Astrocyte (in vitro differentiated cells and primary cell): ENCODE measurements at regions not wholly inside any gene's neighbourhood (a gene's known extent, or its start where the extent isn't known, plus 50 kb on each side); places are given as distances from the start of the nearest gene placed in this dataset.

Experiments
- DNase-seq: peaks from one replicate; pipeline ENCODE4 v3.0.0-alpha.2; 2010; ENCODE audit warnings: low read depth
- FAIRE-seq: peaks from 2 replicates; lab custom pipeline; 2011; peaks lifted over from hg19 to GRCh38; lab: Jason Lieb, UNC
- H2AFZ ChIP-seq: 2 replicates; pipeline ENCODE4 v1.6.0; 2012; ENCODE audit warnings: low read depth, low read length, inconsistent platforms
- H3K27ac ChIP-seq: 2 replicates; pipeline ENCODE4 v1.5.1; 2011; ENCODE audit warnings: low read depth, low read length, inconsistent platforms
- H3K27me3 ChIP-seq: 2 replicates; pipeline ENCODE4 v1.6.0; 2011; ENCODE audit warnings: low read length, inconsistent platforms; ENCODE audit not compliant: insufficient read depth
- H3K36me3 ChIP-seq: 2 replicates; pipeline ENCODE4 v1.5.1; 2011; ENCODE audit warnings: low read length, inconsistent platforms; ENCODE audit not compliant: insufficient read depth
- H3K4me1 ChIP-seq: 2 replicates; pipeline ENCODE4 v1.5.1; 2011; ENCODE audit warnings: low read length, inconsistent platforms; ENCODE audit not compliant: insufficient read depth
- H3K4me2 ChIP-seq: 2 replicates; pipeline ENCODE4 v1.6.0; 2012; ENCODE audit warnings: low read length, inconsistent platforms
- H3K4me3 ChIP-seq: 2 replicates; pipeline ENCODE4 v1.5.1; 2011; ENCODE audit warnings: low read depth, mild to moderate bottlenecking, low read length, inconsistent platforms; ENCODE audit not compliant: insufficient read depth
- H3K79me2 ChIP-seq: 2 replicates; pipeline ENCODE4 v1.6.0; 2012; ENCODE audit warnings: mild to moderate bottlenecking, low read length, inconsistent platforms; ENCODE audit not compliant: insufficient read depth
- H3K9ac ChIP-seq: 2 replicates; pipeline ENCODE4 v1.6.0; 2012; ENCODE audit warnings: mild to moderate bottlenecking, low read length, inconsistent platforms
- H3K9me3 ChIP-seq: 2 replicates; pipeline ENCODE4 v1.5.1; 2012; ENCODE audit warnings: low read depth, mild to moderate bottlenecking, low read length, inconsistent platforms; ENCODE audit not compliant: insufficient read depth
- H4K20me1 ChIP-seq: 2 replicates; pipeline ENCODE4 v1.6.0; 2012; ENCODE audit warnings: low read length, inconsistent platforms; ENCODE audit not compliant: insufficient read depth
- H3K27ac Mint-ChIP-seq: one replicate; pipeline ENCODE4 v1.8.0; 2021; ENCODE audit warnings: mild to moderate bottlenecking, mixed read lengths; ENCODE audit not compliant: unreplicated experiment
- H3K27me3 Mint-ChIP-seq: one replicate; pipeline ENCODE4 v1.8.0; 2021; ENCODE audit warnings: low read depth, mixed read lengths; ENCODE audit not compliant: unreplicated experiment
- H3K36me3 Mint-ChIP-seq: one replicate; pipeline ENCODE4 v1.8.0; 2021; ENCODE audit warnings: low read depth, mixed read lengths; ENCODE audit not compliant: unreplicated experiment
- H3K4me1 Mint-ChIP-seq: one replicate; pipeline ENCODE4 v1.8.0; 2021; ENCODE audit warnings: low read depth, mixed read lengths; ENCODE audit not compliant: unreplicated experiment
- H3K4me3 Mint-ChIP-seq: one replicate; pipeline ENCODE4 v1.8.0; 2021; ENCODE audit warnings: mild to moderate bottlenecking, moderate library complexity, mixed read lengths; ENCODE audit not compliant: unreplicated experiment
- H3K9me3 Mint-ChIP-seq: one replicate; pipeline ENCODE4 v1.8.0; 2021; ENCODE audit warnings: mild to moderate bottlenecking, mixed read lengths; ENCODE audit not compliant: unreplicated experiment
- EZH2 ChIP-seq: IDR thresholded peaks from 2 replicates; pipeline ENCODE4 v1.6.1; 2012; ENCODE audit warnings: mild to moderate bottlenecking, low read length, inconsistent platforms; ENCODE audit not compliant: insufficient read depth
- TF ChIP-seq, protein P1 (sequence below): IDR thresholded peaks from 2 replicates; pipeline ENCODE4 v1.5.1; 2011; ENCODE audit warnings: low read depth, mild to moderate bottlenecking, inconsistent platforms, low read length, moderate library complexity; ENCODE audit not compliant: insufficient read depth

DNA sequence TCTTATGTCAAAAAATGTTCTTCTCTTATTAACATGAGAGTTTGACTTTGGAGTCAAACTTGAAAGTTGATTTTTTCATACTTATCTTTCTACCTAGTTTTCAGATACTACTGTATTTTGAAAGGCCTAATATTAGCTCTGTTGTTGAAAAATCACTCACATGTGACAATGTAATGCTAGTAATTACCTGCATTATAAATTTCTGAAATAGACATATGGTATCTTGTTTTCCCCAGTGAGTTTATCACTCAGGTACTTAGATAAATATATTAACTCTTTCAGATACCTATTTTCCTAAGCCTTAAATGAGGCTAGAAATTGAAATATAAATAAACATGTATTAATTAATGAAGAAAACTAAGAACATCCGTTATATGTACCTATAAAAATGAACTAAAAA is 2089.3 kb downstream of the MAT2B start:
- H3K36me3 ChIP-seq = no peaks in the 10 kb centered on the region
- H4K20me1 ChIP-seq = no peaks in the 10 kb centered on the region
- H2AFZ ChIP-seq = no peak overlapping the region
- no peaks in the 10 kb centered on the region for H3K79me2 ChIP-seq
- TF ChIP-seq, protein P1, sequence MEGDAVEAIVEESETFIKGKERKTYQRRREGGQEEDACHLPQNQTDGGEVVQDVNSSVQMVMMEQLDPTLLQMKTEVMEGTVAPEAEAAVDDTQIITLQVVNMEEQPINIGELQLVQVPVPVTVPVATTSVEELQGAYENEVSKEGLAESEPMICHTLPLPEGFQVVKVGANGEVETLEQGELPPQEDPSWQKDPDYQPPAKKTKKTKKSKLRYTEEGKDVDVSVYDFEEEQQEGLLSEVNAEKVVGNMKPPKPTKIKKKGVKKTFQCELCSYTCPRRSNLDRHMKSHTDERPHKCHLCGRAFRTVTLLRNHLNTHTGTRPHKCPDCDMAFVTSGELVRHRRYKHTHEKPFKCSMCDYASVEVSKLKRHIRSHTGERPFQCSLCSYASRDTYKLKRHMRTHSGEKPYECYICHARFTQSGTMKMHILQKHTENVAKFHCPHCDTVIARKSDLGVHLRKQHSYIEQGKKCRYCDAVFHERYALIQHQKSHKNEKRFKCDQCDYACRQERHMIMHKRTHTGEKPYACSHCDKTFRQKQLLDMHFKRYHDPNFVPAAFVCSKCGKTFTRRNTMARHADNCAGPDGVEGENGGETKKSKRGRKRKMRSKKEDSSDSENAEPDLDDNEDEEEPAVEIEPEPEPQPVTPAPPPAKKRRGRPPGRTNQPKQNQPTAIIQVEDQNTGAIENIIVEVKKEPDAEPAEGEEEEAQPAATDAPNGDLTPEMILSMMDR = no peak
- no peak for TF ChIP-seq EZH2
- Mint-ChIP-seq H3K27me3 (no peaks in the 10 kb centered on the region), H3K9me3 (no peaks in the 10 kb centered on the region), H3K4me1 (no peaks in the 10 kb centered on the region), H3K36me3 (no peaks in the 10 kb centered on the region), H3K4me3 (no peak overlapping the region), H3K27ac (no peak overlapping the region)
- no peaks in the 10 kb centered on the region for H3K4me1 ChIP-seq
- DNase-seq (no peak), FAIRE-seq (no peak)
- H3K9ac ChIP-seq = no peak overlapping the region
- no peaks in the 10 kb centered on the region for H3K27me3 ChIP-seq
- no peak overlapping the region for H3K4me3 ChIP-seq
- H3K9me3 ChIP-seq = no peaks in the 10 kb centered on the region
- H3K4me2 ChIP-seq = no peak overlapping the region
- no peak overlapping the region for H3K27ac ChIP-seq

DNA sequence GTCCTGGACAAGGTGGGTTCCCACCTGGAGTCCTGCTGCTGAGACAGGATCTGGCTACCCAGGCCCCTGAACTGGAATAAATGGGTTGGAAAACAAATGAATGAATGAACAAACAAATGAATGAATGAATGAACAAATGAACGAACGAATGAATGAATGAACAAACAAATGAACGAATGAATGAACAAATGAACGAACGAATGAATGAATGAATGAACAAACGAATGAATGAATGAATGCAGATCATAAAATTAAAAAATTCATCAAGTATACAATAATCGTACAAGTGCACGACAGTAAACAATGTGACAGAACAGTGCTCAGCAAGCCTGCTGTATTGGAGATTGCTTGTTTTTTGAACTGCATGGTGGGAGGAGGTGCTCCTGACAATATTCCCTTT is 2097.1 kb downstream of the MAT2B start:
- H3K9me3 Mint-ChIP-seq = no peaks in the 10 kb centered on the region
- no peaks in the 10 kb centered on the region for H3K27me3 Mint-ChIP-seq
- no peaks in the 10 kb centered on the region for H3K36me3 ChIP-seq
- H3K4me3 Mint-ChIP-seq = no peak overlapping the region
- no peaks in the 10 kb centered on the region for H3K4me1 ChIP-seq
- DNase-seq (no peak), FAIRE-seq (no peak)
- no peaks in the 10 kb centered on the region for H3K27me3 ChIP-seq
- H3K27ac ChIP-seq = no peak overlapping the region
- H3K4me1 Mint-ChIP-seq = no peaks in the 10 kb centered on the region
- no peak for TF ChIP-seq EZH2
- TF ChIP-seq, protein P1 = no peak
- no peak overlapping the region for H3K4me2 ChIP-seq
- no peak overlapping the region for H3K4me3 ChIP-seq
- no peaks in the 10 kb centered on the region for H4K20me1 ChIP-seq
- no peaks in the 10 kb centered on the region for H3K36me3 Mint-ChIP-seq
- H3K9ac ChIP-seq = no peak overlapping the region
- H3K79me2 ChIP-seq = no peaks in the 10 kb centered on the region
- H2AFZ ChIP-seq = no peak overlapping the region
- no peaks in the 10 kb centered on the region for H3K9me3 ChIP-seq
- no peak overlapping the region for H3K27ac Mint-ChIP-seq

DNA sequence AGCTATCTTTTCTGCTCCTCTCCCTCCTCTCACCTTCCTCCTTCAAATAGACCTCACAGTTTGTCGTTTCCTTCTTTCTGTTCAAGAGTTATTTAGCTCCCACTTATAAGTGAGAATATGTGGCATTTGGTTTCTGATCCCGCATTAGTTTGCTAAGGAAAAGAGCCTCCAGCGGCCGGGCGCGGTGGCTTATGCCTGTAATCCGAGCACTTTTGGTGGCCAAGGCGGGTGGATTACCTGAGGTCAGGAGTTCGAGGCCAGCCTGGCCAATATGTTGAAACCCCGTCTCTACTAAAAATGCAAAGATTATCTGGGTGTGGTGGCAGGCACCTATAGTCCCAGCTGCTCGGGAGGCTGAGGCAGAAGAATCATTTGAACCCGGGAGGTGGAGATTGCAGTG is 2101.6 kb downstream of the MAT2B start:
- TF ChIP-seq, protein P1 = no peak
- no peak for TF ChIP-seq EZH2
- no peaks in the 10 kb centered on the region for H3K36me3 ChIP-seq
- H3K4me3 Mint-ChIP-seq = no peak overlapping the region
- no peaks in the 10 kb centered on the region for H3K4me1 ChIP-seq
- H3K4me1 Mint-ChIP-seq = no peaks in the 10 kb centered on the region
- H3K27ac ChIP-seq = no peak overlapping the region
- H3K9me3 Mint-ChIP-seq = no peaks in the 10 kb centered on the region
- no peak overlapping the region for H3K4me2 ChIP-seq
- H3K9ac ChIP-seq = no peak overlapping the region
- H3K79me2 ChIP-seq = no peaks in the 10 kb centered on the region
- FAIRE-seq (no peak), DNase-seq (no peak)
- H3K27me3 Mint-ChIP-seq = no peaks in the 10 kb centered on the region
- no peaks in the 10 kb centered on the region for H4K20me1 ChIP-seq
- no peaks in the 10 kb centered on the region for H3K9me3 ChIP-seq
- no peak overlapping the region for H3K27ac Mint-ChIP-seq
- no peaks in the 10 kb centered on the region for H3K27me3 ChIP-seq
- H2AFZ ChIP-seq = no peak overlapping the region
- no peak overlapping the region for H3K4me3 ChIP-seq
- no peaks in the 10 kb centered on the region for H3K36me3 Mint-ChIP-seq
